ENCODE measurements at regions not wholly inside any gene's neighbourhood (a gene's known extent, or its start where the extent isn't known, plus 50 kb on each side); places are given as distances from the start of the nearest gene placed in this dataset.

GRCh38 chr1:69258842-69259241 is 308.9 kb upstream of the LRRC7 start:
- TF ChIP-seq EZH2phosphoT487 (IDR thresholded peaks at IDR 0.05; ENCODE audit: insufficient read depth, low read depth) = no peak
- TF ChIP-seq EZH2 (IDR thresholded peaks at IDR 0.05; ENCODE audit: insufficient read depth, poor library complexity, severe bottlenecking) = no peak

Measured in GM23248 (cell line).